Suprapubic skin (tissue), 4 donors: ENCODE measurements at regions not wholly inside any gene's neighbourhood (a gene's known extent, or its start where the extent isn't known, plus 50 kb on each side); places are given as distances from the start of the nearest gene placed in this dataset.

Experiments
- DNase-seq, 2 donors: peaks; one replicate each; pipeline ENCODE4 v3.0.0-alpha.2; 2019; ENCODE audit warnings: low spot score in 2 of 2
- H3K27ac ChIP-seq: fragments of 200-600 bp; sonication (generic); one replicate; pipeline ENCODE4 v1.5.1; 2019
- H3K27me3 ChIP-seq: fragments of 200-600 bp; sonication (generic); one replicate; pipeline ENCODE4 v1.5.1; 2019
- H3K36me3 ChIP-seq: fragments of 200-600 bp; sonication (generic); one replicate; pipeline ENCODE4 v1.5.1; 2019
- H3K4me1 ChIP-seq: fragments of 200-600 bp; sonication (generic); one replicate; pipeline ENCODE4 v1.5.1; 2019
- H3K4me3 ChIP-seq: fragments of 200-600 bp; sonication (generic); one replicate; pipeline ENCODE4 v1.5.1; 2019; ENCODE audit warnings: mild to moderate bottlenecking
- H3K9me3 ChIP-seq: fragments of 200-600 bp; sonication (generic); one replicate; pipeline ENCODE4 v1.5.1; 2019
- EP300 ChIP-seq: sonication (generic); formaldehyde crosslinking; IDR thresholded peaks from one replicate; pipeline ENCODE4 v1.6.1; 2017; ENCODE audit warnings: antibody characterized with exemption
- POLR2A ChIP-seq, 2 donors: fragments of 450-650 bp; IDR thresholded peaks; one replicate each; pipeline ENCODE4 v1.6.1; 2017; ENCODE audit warnings: antibody characterized with exemption in 2 of 2, mild to moderate bottlenecking in 2 of 2, moderate library complexity in 2 of 2
- POLR2AphosphoS5 ChIP-seq, 3 donors: sonication (generic); formaldehyde crosslinking; IDR thresholded peaks; one replicate each; pipeline ENCODE4 v1.6.1; 2017; ENCODE audit warnings: antibody characterized with exemption in 3 of 3
- WGBS: methylation state at CpG from one replicate; pipeline ENCODE4 v1.1.5; 2018; 5-methylcytosine and 5-hydroxymethylcytosine counted together
- TF ChIP-seq, protein P1 (sequence below), 2 donors: fragments of 200-600 bp in 1 of 2; fragments of 450-650 bp in 1 of 2; sonication (generic) in 1 of 2; IDR thresholded peaks; one replicate each; pipeline ENCODE4 v1.5.1; 2016 to 2019; ENCODE audit warnings: antibody characterized with exemption in 2 of 2, mild to moderate bottlenecking in 1 of 2, moderate library complexity in 1 of 2

DNA sequence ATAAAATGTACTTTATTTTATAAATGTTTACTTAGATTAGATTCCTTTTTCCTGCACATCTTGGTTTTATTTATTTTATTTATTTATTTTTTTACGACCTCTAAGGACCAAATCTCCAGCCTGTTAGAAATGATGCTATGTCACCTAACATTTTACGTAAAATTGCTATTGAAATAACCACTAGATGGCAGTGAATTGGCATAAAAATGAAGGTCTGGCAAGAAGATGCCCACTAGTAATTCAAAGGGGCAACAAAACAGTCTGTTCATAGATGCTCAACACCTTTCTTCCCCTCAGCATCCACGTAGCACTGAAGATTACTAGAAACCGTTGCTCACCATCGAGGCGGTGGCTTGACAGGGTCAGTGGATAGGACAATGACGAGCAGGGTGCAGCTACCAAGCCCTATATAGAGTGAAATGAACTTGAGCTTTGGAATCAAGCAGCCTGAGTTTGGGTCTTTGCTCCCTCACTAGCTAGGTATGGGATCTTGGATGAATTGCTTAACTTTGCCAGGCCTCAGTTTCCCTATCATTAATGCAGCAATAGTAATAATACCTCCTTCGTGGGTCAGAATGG is 128.7 kb upstream of the L3MBTL4 start:
- peaks cover 16% of the 10 kb centered on the region for H3K4me1 ChIP-seq
- no peak overlapping the region for H3K4me3 ChIP-seq
- no peaks in the 10 kb centered on the region for H3K9me3 ChIP-seq
- no peak overlapping the region for H3K27ac ChIP-seq
- no peaks in the 10 kb centered on the region for H3K36me3 ChIP-seq
- 34% methylated on average over 8 of the region's 8 CpGs for WGBS
- DNase-seq: no peak
- TF ChIP-seq POLR2A (IDR thresholded peaks at IDR 0.05): no peak
- TF ChIP-seq, protein P1, sequence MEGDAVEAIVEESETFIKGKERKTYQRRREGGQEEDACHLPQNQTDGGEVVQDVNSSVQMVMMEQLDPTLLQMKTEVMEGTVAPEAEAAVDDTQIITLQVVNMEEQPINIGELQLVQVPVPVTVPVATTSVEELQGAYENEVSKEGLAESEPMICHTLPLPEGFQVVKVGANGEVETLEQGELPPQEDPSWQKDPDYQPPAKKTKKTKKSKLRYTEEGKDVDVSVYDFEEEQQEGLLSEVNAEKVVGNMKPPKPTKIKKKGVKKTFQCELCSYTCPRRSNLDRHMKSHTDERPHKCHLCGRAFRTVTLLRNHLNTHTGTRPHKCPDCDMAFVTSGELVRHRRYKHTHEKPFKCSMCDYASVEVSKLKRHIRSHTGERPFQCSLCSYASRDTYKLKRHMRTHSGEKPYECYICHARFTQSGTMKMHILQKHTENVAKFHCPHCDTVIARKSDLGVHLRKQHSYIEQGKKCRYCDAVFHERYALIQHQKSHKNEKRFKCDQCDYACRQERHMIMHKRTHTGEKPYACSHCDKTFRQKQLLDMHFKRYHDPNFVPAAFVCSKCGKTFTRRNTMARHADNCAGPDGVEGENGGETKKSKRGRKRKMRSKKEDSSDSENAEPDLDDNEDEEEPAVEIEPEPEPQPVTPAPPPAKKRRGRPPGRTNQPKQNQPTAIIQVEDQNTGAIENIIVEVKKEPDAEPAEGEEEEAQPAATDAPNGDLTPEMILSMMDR (IDR thresholded peaks at IDR 0.05): peak in 1 of 2 donors; percentile 18
- H3K27me3 ChIP-seq: no peaks in the 10 kb centered on the region

DNA sequence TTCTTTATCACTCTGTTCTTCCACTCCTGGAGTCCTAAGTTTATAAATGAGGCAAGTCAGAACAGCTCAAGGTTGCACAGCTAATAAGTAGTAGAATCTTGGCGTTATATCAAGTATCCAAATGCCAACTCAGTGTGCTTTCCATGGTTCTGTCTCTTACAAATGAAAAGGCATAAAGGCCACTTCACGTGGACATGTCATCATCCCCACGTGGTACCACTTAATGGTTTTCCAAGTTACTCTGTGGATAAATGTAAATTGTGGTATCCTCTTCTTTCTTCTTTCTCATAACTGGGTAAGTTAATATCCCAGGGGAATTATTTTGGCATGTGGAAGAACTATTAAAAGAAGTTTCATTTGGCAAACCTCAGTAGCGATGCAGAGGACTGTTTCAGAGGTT is 131.5 kb upstream of the L3MBTL4 start:
- TF ChIP-seq POLR2AphosphoS5 (IDR thresholded peaks at IDR 0.05): no peak
- 37% methylated on average over 4 of the region's 4 CpGs for WGBS
- no peaks in the 10 kb centered on the region for H3K27me3 ChIP-seq
- peaks cover 6% of the 10 kb centered on the region for H3K4me1 ChIP-seq
- no peaks in the 10 kb centered on the region for H3K36me3 ChIP-seq
- H3K9me3 ChIP-seq: no peaks in the 10 kb centered on the region
- H3K27ac ChIP-seq: no peak overlapping the region
- DNase-seq: no peak
- H3K4me3 ChIP-seq: no peak overlapping the region

DNA sequence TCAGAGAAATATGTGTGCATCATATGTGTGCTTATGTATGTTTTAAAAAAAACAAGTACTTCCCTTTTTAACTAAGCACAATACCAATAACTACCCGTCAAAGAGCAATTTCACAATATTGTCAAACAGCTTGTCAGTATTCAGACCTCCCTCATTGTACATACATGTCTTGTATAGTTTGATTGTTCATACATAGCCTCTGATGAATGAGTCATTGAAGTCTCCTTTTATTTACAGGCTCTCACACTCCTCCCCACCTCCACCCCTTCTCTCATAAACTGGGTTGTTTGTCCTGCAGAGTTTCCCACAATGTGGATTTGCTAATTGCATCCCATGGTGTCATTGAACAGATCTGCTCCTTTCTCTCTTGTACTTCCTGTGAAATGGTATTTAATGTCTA is 132.8 kb upstream of the L3MBTL4 start:
- no peak for DNase-seq
- H3K4me3 ChIP-seq: no peak overlapping the region
- TF ChIP-seq EP300 (no peak), POLR2A (IDR thresholded peaks at IDR 0.05) (no peak), POLR2AphosphoS5 (IDR thresholded peaks at IDR 0.05) (no peak)
- TF ChIP-seq, protein P1 (IDR thresholded peaks at IDR 0.05): no peak
- H3K27ac ChIP-seq: no peak overlapping the region
- H3K4me1 ChIP-seq: peaks cover 6% of the 10 kb centered on the region
- H3K36me3 ChIP-seq: no peaks in the 10 kb centered on the region
- no peaks in the 10 kb centered on the region for H3K9me3 ChIP-seq
- 69% methylated on average over 1 of the region's 1 CpG for WGBS
- no peaks in the 10 kb centered on the region for H3K27me3 ChIP-seq

DNA sequence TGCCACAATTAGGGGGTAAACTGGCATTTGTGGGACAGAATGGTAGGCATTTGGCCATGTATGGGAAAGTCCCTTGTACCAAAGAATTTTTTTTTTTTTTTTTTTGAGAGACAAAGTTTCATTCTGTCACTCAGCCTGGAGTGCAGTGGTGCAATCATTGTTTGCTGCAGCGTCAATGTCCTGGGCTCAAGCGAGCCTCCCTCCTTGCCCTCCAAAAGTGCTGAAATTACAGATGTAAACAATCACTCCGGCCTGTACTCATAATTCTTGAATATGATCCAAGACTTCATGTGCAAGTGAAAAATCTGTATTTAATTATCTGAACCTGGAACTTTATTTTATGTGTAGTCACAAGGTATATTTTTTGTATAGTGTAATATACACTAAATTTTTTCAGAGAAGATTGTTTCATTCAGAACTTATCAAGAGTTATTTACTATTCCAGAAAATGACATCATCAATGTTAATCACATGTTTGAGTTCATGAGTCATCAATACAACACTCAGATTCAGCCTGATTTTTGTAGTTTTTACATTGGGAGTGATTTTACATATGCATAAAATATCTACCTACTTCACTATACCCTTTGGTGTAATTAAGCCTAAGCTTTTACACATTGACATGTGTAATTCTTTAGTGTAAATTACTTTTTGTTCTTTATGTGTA is 138.7 kb upstream of the L3MBTL4 start:
- H3K4me3 ChIP-seq: no peak overlapping the region
- H3K36me3 ChIP-seq: no peaks in the 10 kb centered on the region
- WGBS: 43% methylated on average over 3 of the region's 3 CpGs
- H3K9me3 ChIP-seq: no peaks in the 10 kb centered on the region
- DNase-seq: no peak
- TF ChIP-seq EP300: no peak
- no peak for TF ChIP-seq POLR2AphosphoS5 (IDR thresholded peaks at IDR 0.05)
- TF ChIP-seq, protein P1 (IDR thresholded peaks at IDR 0.05): no peak
- TF ChIP-seq POLR2A (IDR thresholded peaks at IDR 0.05): no peak
- H3K27me3 ChIP-seq: no peaks in the 10 kb centered on the region
- H3K27ac ChIP-seq: no peak overlapping the region
- peaks cover 16% of the 10 kb centered on the region for H3K4me1 ChIP-seq

DNA sequence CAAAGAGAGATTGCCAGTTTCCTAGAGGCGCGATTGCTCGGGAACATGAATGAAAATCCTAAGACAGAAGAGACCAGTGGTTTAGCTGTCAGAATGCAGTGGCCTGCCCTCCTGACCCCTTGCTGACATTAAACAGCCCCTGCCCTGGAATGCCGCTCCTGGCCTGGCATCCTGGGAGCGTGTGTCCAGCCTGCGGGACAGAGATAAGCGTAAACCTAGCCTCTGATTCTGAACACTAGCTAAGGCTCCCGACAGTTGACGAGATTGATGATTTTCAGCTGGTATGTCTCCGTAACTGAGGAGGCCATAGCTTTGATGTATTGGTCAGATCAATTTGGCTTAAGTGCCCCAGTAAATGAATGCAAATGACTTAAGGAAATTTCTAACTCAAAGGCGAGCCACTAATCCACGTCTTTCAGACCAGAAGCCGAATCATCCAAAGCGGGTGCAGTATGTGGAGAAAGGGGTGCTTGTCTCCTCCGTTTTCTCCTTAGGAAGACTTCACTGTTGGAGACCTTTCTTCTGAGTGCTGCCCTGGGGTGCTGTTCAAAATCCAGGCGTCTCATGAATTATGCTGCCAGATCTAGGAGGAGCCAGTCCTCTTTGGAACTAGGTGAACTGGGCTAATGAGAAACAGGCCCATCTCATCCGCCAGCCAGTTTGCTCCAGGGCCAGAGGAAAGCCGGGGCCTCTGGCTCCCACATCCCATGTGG is 142.5 kb upstream of the L3MBTL4 start:
- Histone ChIP-seq H3K27ac (no peak overlapping the region), H3K27me3 (no peaks in the 10 kb centered on the region), H3K36me3 (no peaks in the 10 kb centered on the region), H3K4me3 (no peak overlapping the region), H3K9me3 (no peaks in the 10 kb centered on the region), H3K4me1 (peaks cover 25% of the 10 kb centered on the region)
- TF ChIP-seq POLR2A (IDR thresholded peaks at IDR 0.05) (no peak), POLR2AphosphoS5 (IDR thresholded peaks at IDR 0.05) (no peak), EP300 (no peak)
- TF ChIP-seq, protein P1 (IDR thresholded peaks at IDR 0.05): no peak
- DNase-seq: peak; percentile 70 to 79
- 55% methylated on average over 14 of the region's 18 CpGs for WGBS
